Suprapubic skin (tissue), 3 donors: ENCODE measurements at regions not wholly inside any gene's neighbourhood (a gene's known extent, or its start where the extent isn't known, plus 50 kb on each side); places are given as distances from the start of the nearest gene placed in this dataset.

Source experiments
- CTCF ChIP-seq, 2 donors: fragments of 200-600 bp in 1 of 2; fragments of 450-650 bp in 1 of 2; sonication (generic) in 1 of 2; IDR thresholded peaks; one replicate each; pipeline ENCODE4 v1.5.1; 2016 to 2019; ENCODE audit warnings: antibody characterized with exemption in 2 of 2, mild to moderate bottlenecking in 1 of 2, moderate library complexity in 1 of 2
- POLR2A ChIP-seq, 2 donors: fragments of 450-650 bp; IDR thresholded peaks; one replicate each; pipeline ENCODE4 v1.6.1; 2017; ENCODE audit warnings: antibody characterized with exemption in 2 of 2, mild to moderate bottlenecking in 2 of 2, moderate library complexity in 2 of 2

GRCh38 chr5:103867857-103868598, 305.4 kb upstream of the NUDT12 start:
- no peak for TF ChIP-seq CTCF (IDR thresholded peaks at IDR 0.05)
- no peak for TF ChIP-seq POLR2A (IDR thresholded peaks at IDR 0.05)
